H1 (cell line): ENCODE measurements at regions not wholly inside any gene's neighbourhood (a gene's known extent, or its start where the extent isn't known, plus 50 kb on each side); places are given as distances from the start of the nearest gene placed in this dataset.

ENCODE experiments used
- CTCF ChIA-PET: fragments of 300-600 bp; sonication (Branson Sonifier 250); formaldehyde crosslinking; loops from one replicate; lab custom pipeline; 2021; ENCODE audit not compliant: partially characterized antibody; lab: Charles Lee
- POLR2A ChIA-PET: fragments of 300-600 bp; sonication (Branson Sonifier 250); formaldehyde crosslinking; loops from one replicate; lab custom pipeline; 2021; ENCODE audit warnings: inconsistent platforms; ENCODE audit not compliant: partially characterized antibody; lab: Charles Lee
- DNase-seq, 2 experiments: peaks; one replicate each; pipeline versions ENCODE4 v3.0.0 to v3.0.0-alpha.2; 2010 to 2022; ENCODE audit warnings: low spot score in 2 of 2, low read depth in 1 of 2, mixed read lengths in 1 of 2
- FAIRE-seq: peaks from 2 replicates; lab custom pipeline; 2011; peaks lifted over from hg19 to GRCh38; lab: Jason Lieb, UNC
- H2AFZ ChIP-seq: 2 replicates; pipeline ENCODE4 v1.8.1; 2012; ENCODE audit warnings: low read length, inconsistent platforms
- H2AK5ac ChIP-seq: 2 replicates; pipeline ENCODE4 v1.6.1; 2013; ENCODE audit warnings: low read depth, low read length
- H2BK120ac ChIP-seq: replicated peaks from 2 replicates; pipeline ENCODE3; 2013; ENCODE audit warnings: low read depth, low read length, inconsistent platforms
- H2BK12ac ChIP-seq: 2 replicates; pipeline ENCODE4 v1.6.1; 2013; ENCODE audit warnings: low read depth, low read length
- H2BK15ac ChIP-seq: 2 replicates; pipeline ENCODE4 v1.6.1; 2013; ENCODE audit warnings: low read length
- H2BK20ac ChIP-seq: 2 replicates; pipeline ENCODE4 v1.6.1; 2013; ENCODE audit warnings: low read length
- H2BK5ac ChIP-seq: 2 replicates; pipeline ENCODE4 v1.6.1; 2013; ENCODE audit warnings: low read depth, low read length
- H3K14ac ChIP-seq: 2 replicates; pipeline ENCODE4 v1.6.1; 2013; ENCODE audit warnings: inconsistent platforms; ENCODE audit not compliant: insufficient read length
- H3K18ac ChIP-seq: 2 replicates; pipeline ENCODE4 v1.6.1; 2013; ENCODE audit warnings: low read length; ENCODE audit errors: extremely low read depth
- H3K23ac ChIP-seq: 2 replicates; pipeline ENCODE4 v1.6.1; 2013; ENCODE audit warnings: inconsistent platforms; ENCODE audit not compliant: insufficient read length
- H3K23me2 ChIP-seq: 2 replicates; pipeline ENCODE4 v1.6.1; 2013; ENCODE audit warnings: low read depth, low read length
- H3K27ac ChIP-seq: 2 replicates; pipeline ENCODE4 v1.6.1; 2011; ENCODE audit warnings: low read depth, low read length, inconsistent platforms
- H3K27me3 ChIP-seq, 4 experiments: replicated peaks in 1 of 4; 1 replicate in 1 of 4; 2 replicates in 3 of 4; pipeline versions ENCODE4 v1.6.1 to v1.8.1; 2011 to 2013; ENCODE audit warnings: low read length in 3 of 4, mild to moderate bottlenecking in 3 of 4, inconsistent platforms in 2 of 4, mixed read lengths in 2 of 4, moderate library complexity in 1 of 4; ENCODE audit not compliant: control insufficient read depth in 3 of 4, insufficient read depth in 3 of 4; ENCODE audit errors: extremely low read depth in 1 of 4
- H3K36me3 ChIP-seq, 4 experiments: 2 replicates each; pipeline versions ENCODE4 v1.6.1 to v1.8.1; 2011 to 2013; ENCODE audit warnings: mild to moderate bottlenecking in 4 of 4, low read length in 3 of 4, moderate library complexity in 2 of 4, control low read depth in 1 of 4, inconsistent platforms in 1 of 4; ENCODE audit not compliant: insufficient read depth in 4 of 4, control insufficient read depth in 2 of 4
- H3K4ac ChIP-seq: replicated peaks from 2 replicates; pipeline ENCODE3; 2013; ENCODE audit warnings: low read length, low read depth, mixed read lengths, inconsistent platforms; ENCODE audit not compliant: insufficient read length
- H3K4me1 ChIP-seq, 4 experiments: replicated peaks in 1 of 4; 1 replicate in 1 of 4; 2 replicates in 3 of 4; pipeline versions ENCODE4 v1.6.1 to v1.8.1; 2011 to 2013; ENCODE audit warnings: low read length in 3 of 4, inconsistent platforms in 2 of 4, mixed read lengths in 1 of 4; ENCODE audit not compliant: insufficient read depth in 4 of 4, control insufficient read depth in 3 of 4
- H3K4me2 ChIP-seq, 2 experiments: 2 replicates each; pipeline versions ENCODE4 v1.6.1 to v1.8.1; 2011 to 2013; ENCODE audit warnings: low read depth in 2 of 2, low read length in 2 of 2, control low read depth in 1 of 2, inconsistent platforms in 1 of 2, mild to moderate bottlenecking in 1 of 2; ENCODE audit not compliant: insufficient read depth in 1 of 2
- H3K4me3 ChIP-seq, 4 experiments: fragments of 200-600, 300-600 bp in 1 of 4; sonication (generic), shearing (Covaris generic), sonication (Bioruptor Twin) in 1 of 4; 2 replicates each; pipeline versions ENCODE4 v1.5.1 to v1.8.1; 2011 to 2016; ENCODE audit warnings: low read length in 4 of 4, low read depth in 3 of 4, control low read depth in 2 of 4, inconsistent platforms in 2 of 4, mild to moderate bottlenecking in 2 of 4, mixed read lengths in 1 of 4, moderate library complexity in 1 of 4; ENCODE audit not compliant: insufficient read depth in 2 of 4; ENCODE audit errors: extremely low read depth in 1 of 4
- H3K56ac ChIP-seq: replicated peaks from 2 replicates; pipeline ENCODE3; 2013; ENCODE audit warnings: low read depth, mild to moderate bottlenecking, mixed read lengths, low read length, inconsistent platforms; ENCODE audit not compliant: insufficient read length
- H3K79me1 ChIP-seq: 2 replicates; pipeline ENCODE4 v1.6.1; 2013; ENCODE audit warnings: low read depth, low read length, control low read depth
- H3K79me2 ChIP-seq, 2 experiments: 2 replicates each; pipeline versions ENCODE4 v1.6.1 to v1.8.1; 2012 to 2013; ENCODE audit warnings: low read length in 2 of 2, mild to moderate bottlenecking in 2 of 2, inconsistent platforms in 1 of 2; ENCODE audit not compliant: insufficient read depth in 2 of 2, control insufficient read depth in 1 of 2
- H3K9ac ChIP-seq, 4 experiments: replicated peaks in 1 of 4; 1 replicate in 1 of 4; 2 replicates in 3 of 4; pipeline versions ENCODE4 v1.6.1 to v1.8.1; 2011 to 2013; ENCODE audit warnings: low read depth in 3 of 4, low read length in 3 of 4, control low read depth in 2 of 4, mild to moderate bottlenecking in 2 of 4, moderate library complexity in 2 of 4, inconsistent platforms in 1 of 4; ENCODE audit errors: extremely low read depth in 1 of 4
- H3K9me3 ChIP-seq, 2 experiments: 2 replicates each; pipeline versions ENCODE4 v1.6.1 to v1.8.1; 2012 to 2013; ENCODE audit warnings: mild to moderate bottlenecking in 2 of 2, moderate library complexity in 2 of 2, control low read depth in 1 of 2, inconsistent platforms in 1 of 2, low read depth in 1 of 2, low read length in 1 of 2, mixed read lengths in 1 of 2; ENCODE audit not compliant: insufficient read depth in 2 of 2
- H4K20me1 ChIP-seq, 2 experiments: replicated peaks in 1 of 2; 2 replicates each; pipeline versions ENCODE3 to v1.8.1; 2011 to 2013; ENCODE audit warnings: inconsistent platforms in 2 of 2, low read length in 2 of 2, mild to moderate bottlenecking in 1 of 2; ENCODE audit not compliant: insufficient read depth in 2 of 2, control insufficient read depth in 1 of 2
- H4K5ac ChIP-seq: 2 replicates; pipeline ENCODE4 v1.6.1; 2013; ENCODE audit warnings: low read length, low read depth, mixed read lengths, inconsistent platforms; ENCODE audit not compliant: insufficient read length
- H4K8ac ChIP-seq: 2 replicates; pipeline ENCODE4 v1.8.0; 2013; ENCODE audit warnings: mild to moderate bottlenecking, moderate library complexity, low read length, inconsistent platforms; ENCODE audit not compliant: insufficient read depth; ENCODE audit errors: extremely low read depth
- H4K91ac ChIP-seq: replicated peaks from 2 replicates; pipeline ENCODE3; 2013; ENCODE audit warnings: low read length, mixed read lengths, inconsistent platforms; ENCODE audit not compliant: insufficient read length
- CHD1 ChIP-seq: IDR thresholded peaks from 2 replicates; pipeline ENCODE4 v1.6.1; 2012; ENCODE audit warnings: low read depth, low read length, improper control_type of control experiment
- GABPA ChIP-seq: IDR thresholded peaks from 2 replicates; pipeline ENCODE4 v1.6.1; 2011; ENCODE audit warnings: mild to moderate bottlenecking, low read length, moderate library complexity, borderline replicate concordance; ENCODE audit not compliant: insufficient read depth
- GTF2F1 ChIP-seq: IDR thresholded peaks from 2 replicates; pipeline ENCODE4 v1.6.1; 2012; ENCODE audit warnings: low read depth, low read length, improper control_type of control experiment, borderline replicate concordance
- KDM4A ChIP-seq: IDR thresholded peaks from one replicate; pipeline ENCODE4 v1.7.1; 2012; ENCODE audit warnings: low read depth, mild to moderate bottlenecking, moderate library complexity, low read length, inconsistent platforms; ENCODE audit not compliant: severe bottlenecking
- RFX5 ChIP-seq: IDR thresholded peaks from 2 replicates; pipeline ENCODE4 v1.6.1; 2011; ENCODE audit warnings: low read depth, low read length, improper control_type of control experiment, borderline replicate concordance
- SP4 ChIP-seq: IDR thresholded peaks from 2 replicates; pipeline ENCODE4 v1.6.1; 2012; ENCODE audit warnings: low read length, inconsistent platforms
- TAF1 ChIP-seq: IDR thresholded peaks from 2 replicates; pipeline ENCODE4 v1.6.1; 2011; ENCODE audit warnings: mild to moderate bottlenecking, low read depth, low read length
- TEAD4 ChIP-seq: IDR thresholded peaks from 2 replicates; pipeline ENCODE4 v1.6.1; 2012; ENCODE audit warnings: low read depth, low read length, inconsistent platforms, mixed read lengths
- ZNF274 ChIP-seq: IDR thresholded peaks from 2 replicates; pipeline ENCODE4 v1.7.0; 2012; ENCODE audit warnings: low read length, borderline replicate concordance; ENCODE audit errors: extremely low read depth
- WGBS, 2 experiments: shearing (Covaris generic) in 1 of 2; methylation state at CpG; one replicate each; pipeline versions ENCODE4 v1.1.6 to v1.1.7; 2013 to 2015; ENCODE audit warnings: low lambda C conversion rate in 2 of 2, mixed read lengths in 2 of 2, inconsistent platforms in 1 of 2, low coverage in 1 of 2, missing lambda C conversion rate in 1 of 2; ENCODE audit not compliant: insufficient replicate concordance in 2 of 2, insufficient coverage in 1 of 2, insufficient read length in 1 of 2; ENCODE audit errors: extremely low coverage in 1 of 2, missing lambda C conversion rate in 1 of 2; 5-methylcytosine and 5-hydroxymethylcytosine counted together
- TF ChIP-seq, protein P1 (sequence below): IDR thresholded peaks from 2 replicates; pipeline ENCODE4 v1.6.1; 2011; ENCODE audit warnings: low read length, improper control_type of control experiment

DNA sequence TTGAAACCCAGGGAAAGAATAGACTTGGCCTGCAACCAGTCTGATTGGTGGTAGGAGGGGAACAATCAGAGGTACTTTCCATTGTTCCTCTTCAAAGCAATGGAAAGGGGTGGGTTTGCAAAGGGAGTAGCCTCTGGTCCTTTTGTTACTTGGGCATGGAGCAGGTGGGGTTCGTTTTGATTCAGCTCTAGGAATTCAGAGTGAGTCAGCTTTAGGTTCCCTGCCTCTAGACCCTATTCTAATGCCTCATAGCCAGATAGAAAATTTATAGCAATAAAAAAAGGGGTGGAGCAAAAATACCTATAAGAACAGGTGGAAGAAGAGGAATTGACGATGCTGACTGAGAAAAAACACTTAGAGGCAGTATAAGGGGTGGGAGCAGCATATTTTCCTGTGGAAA lies 636.4 kb downstream of the PLCL1 start:
- 65% methylated on average over 2 of the region's 2 CpGs; no CpG with 5 or more reads in 1 of the 2 experiments for WGBS, 2 experiments
- no peak overlapping the region for H3K4me2 ChIP-seq

More for the DNA sequence above, 636.4 kb downstream of the PLCL1 start:
- H2AFZ ChIP-seq = no peak overlapping the region
- FAIRE-seq (no peak), DNase-seq (no peak)
- H2BK20ac ChIP-seq = no peak overlapping the region
- no peaks in the 10 kb centered on the region for H4K20me1 ChIP-seq
- H2AK5ac ChIP-seq = no peak overlapping the region
- no peaks in the 10 kb centered on the region for H3K23me2 ChIP-seq
- no peak overlapping the region for H4K91ac ChIP-seq
- no peak overlapping the region for H3K14ac ChIP-seq
- no peak overlapping the region for H3K4me3 ChIP-seq
- H2BK120ac ChIP-seq = no peak overlapping the region
- no peaks in the 10 kb centered on the region for H3K27me3 ChIP-seq
- no peak overlapping the region for H3K4ac ChIP-seq
- no peaks in the 10 kb centered on the region for H3K79me2 ChIP-seq
- H3K9ac ChIP-seq = no peak overlapping the region
- H3K79me1 ChIP-seq = no peaks in the 10 kb centered on the region
- no peak overlapping the region for H2BK12ac ChIP-seq
- ChIA-PET CTCF (interaction anchor here (0.6 to 1.6 kb wide), 3 partner anchors 11 to 66 kb away, joined by 3 to 5 read pairs (median 3); no protein-coding TSS in a partner anchor), POLR2A (no interaction called here)
- no peak overlapping the region for H3K27ac ChIP-seq
- no peak overlapping the region for H4K8ac ChIP-seq
- TF ChIP-seq KDM4A = no peak
- TF ChIP-seq GTF2F1 = no peak
- no peak for TF ChIP-seq RFX5
- no peak for TF ChIP-seq GABPA
- no peak for TF ChIP-seq TEAD4
- TF ChIP-seq CHD1 = no peak
- no peak for TF ChIP-seq TAF1
- TF ChIP-seq, protein P1, sequence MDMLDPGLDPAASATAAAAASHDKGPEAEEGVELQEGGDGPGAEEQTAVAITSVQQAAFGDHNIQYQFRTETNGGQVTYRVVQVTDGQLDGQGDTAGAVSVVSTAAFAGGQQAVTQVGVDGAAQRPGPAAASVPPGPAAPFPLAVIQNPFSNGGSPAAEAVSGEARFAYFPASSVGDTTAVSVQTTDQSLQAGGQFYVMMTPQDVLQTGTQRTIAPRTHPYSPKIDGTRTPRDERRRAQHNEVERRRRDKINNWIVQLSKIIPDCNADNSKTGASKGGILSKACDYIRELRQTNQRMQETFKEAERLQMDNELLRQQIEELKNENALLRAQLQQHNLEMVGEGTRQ = no peak
- no peak for TF ChIP-seq ZNF274
- no peak for TF ChIP-seq SP4
- no peaks in the 10 kb centered on the region for H3K9me3 ChIP-seq
- H4K5ac ChIP-seq = no peak overlapping the region
- no peak overlapping the region for H3K56ac ChIP-seq
- no peak overlapping the region for H2BK15ac ChIP-seq
- no peak overlapping the region for H3K23ac ChIP-seq
- no peaks in the 10 kb centered on the region for H3K4me1 ChIP-seq
- no peak overlapping the region for H3K18ac ChIP-seq
- no peak overlapping the region for H2BK5ac ChIP-seq
- no peaks in the 10 kb centered on the region for H3K36me3 ChIP-seq
